Activated CD4-positive, alpha-beta T cell treated with anti-CD3 and anti-CD28 coated beads for 36 hours (primary cell): ENCODE measurements at regions not wholly inside any gene's neighbourhood (a gene's known extent, or its start where the extent isn't known, plus 50 kb on each side); places are given as distances from the start of the nearest gene placed in this dataset.

Experiments used
- ATAC-seq: fragments of 200-7000 bp; cut with Tn5 transposase; one replicate; pipeline ENCODE4 v1.10.0; 2021; ENCODE audit warnings: mild to moderate bottlenecking, moderate library complexity
- CTCF ChIA-PET: fragments of 350-600 bp; sonication (Branson Sonifier 250); formaldehyde crosslinking; loops from one replicate; lab custom pipeline; 2021; ENCODE audit warnings: antibody characterized with exemption; lab: Charles Lee
- POLR2A ChIA-PET: fragments of 350-600 bp; sonication (Branson Sonifier 250); formaldehyde crosslinking; loops from one replicate; lab custom pipeline; 2021; ENCODE audit warnings: antibody characterized with exemption, inconsistent platforms; lab: Charles Lee
- DNase-seq: peaks from one replicate; pipeline ENCODE4 v3.0.0-alpha.2; 2020
- H3K27ac Mint-ChIP-seq: one replicate; pipeline ENCODE4 v1.8.0; 2021; ENCODE audit warnings: mixed read lengths
- H3K27me3 Mint-ChIP-seq: one replicate; pipeline ENCODE4 v1.8.0; 2021; ENCODE audit warnings: mixed read lengths
- H3K36me3 Mint-ChIP-seq: one replicate; pipeline ENCODE4 v1.8.0; 2021; ENCODE audit warnings: low read depth, mixed read lengths
- H3K4me1 Mint-ChIP-seq: one replicate; pipeline ENCODE4 v1.8.0; 2021; ENCODE audit warnings: mixed read lengths
- H3K4me3 Mint-ChIP-seq: one replicate; pipeline ENCODE4 v1.8.0; 2021; ENCODE audit warnings: mild to moderate bottlenecking, moderate library complexity, mixed read lengths
- H3K9me3 Mint-ChIP-seq: one replicate; pipeline ENCODE4 v1.8.0; 2021; ENCODE audit warnings: low read depth, mixed read lengths
- intact Hi-C, 2 experiments: fragments of 100-400 bp; cut with DNase I in 1 of 2; cut with micrococcal nuclease in 1 of 2; formaldehyde crosslinking; loops; one replicate each; pipeline versions ENCODE4 v1.14.2 to v1.15.1; 2022 to 2024; cut with DNase I, micrococcal nuclease

- intact Hi-C loops: no loop called here
- Mint-ChIP-seq H3K4me1 (no peaks in the 10 kb centered on the region), H3K4me3 (no peak overlapping the region), H3K27me3 (no peaks in the 10 kb centered on the region), H3K36me3 (no peaks in the 10 kb centered on the region), H3K9me3 (no peaks in the 10 kb centered on the region), H3K27ac (no peak overlapping the region)
- ATAC-seq: no peak
- ChIA-PET CTCF (interaction anchor here (0.7 to 1.1 kb wide), 2 partner anchors 48 to 339 kb away, joined by 3 to 8 read pairs; no protein-coding TSS in a partner anchor), POLR2A (no interaction called here)
- DNase-seq: no peak
Observed at GRCh38 chr18:75139226-75139911, 69.6 kb downstream of the PTGR3 start.

GRCh38 chr18:75137346-75137877 is 71.5 kb downstream of the PTGR3 start:
- H3K4me1 Mint-ChIP-seq: no peaks in the 10 kb centered on the region
- no peaks in the 10 kb centered on the region for H3K36me3 Mint-ChIP-seq
- POLR2A ChIA-PET: no interaction called here
- DNase-seq (no peak), ATAC-seq (no peak)
- no peak overlapping the region for H3K4me3 Mint-ChIP-seq
- H3K9me3 Mint-ChIP-seq: no peaks in the 10 kb centered on the region
- no peaks in the 10 kb centered on the region for H3K27me3 Mint-ChIP-seq
- intact Hi-C loops: no loop called here
- no peak overlapping the region for H3K27ac Mint-ChIP-seq
- CTCF ChIA-PET: interaction anchor here (0.6 kb wide), 1 partner anchor 1860 kb away, joined by 3 read pairs; no protein-coding TSS in a partner anchor

GRCh38 chr18:75135158-75135725 is 73.7 kb downstream of the PTGR3 start:
- H3K27me3 Mint-ChIP-seq: no peaks in the 10 kb centered on the region
- CTCF ChIA-PET: no interaction called here
- no peak overlapping the region for H3K4me3 Mint-ChIP-seq
- POLR2A ChIA-PET: no interaction called here
- no peaks in the 10 kb centered on the region for H3K9me3 Mint-ChIP-seq
- no peak for DNase-seq
- intact Hi-C loops: no loop called here
- H3K36me3 Mint-ChIP-seq: no peaks in the 10 kb centered on the region
- no peak overlapping the region for H3K27ac Mint-ChIP-seq
- no peaks in the 10 kb centered on the region for H3K4me1 Mint-ChIP-seq
- ATAC-seq: no peak

DNA sequence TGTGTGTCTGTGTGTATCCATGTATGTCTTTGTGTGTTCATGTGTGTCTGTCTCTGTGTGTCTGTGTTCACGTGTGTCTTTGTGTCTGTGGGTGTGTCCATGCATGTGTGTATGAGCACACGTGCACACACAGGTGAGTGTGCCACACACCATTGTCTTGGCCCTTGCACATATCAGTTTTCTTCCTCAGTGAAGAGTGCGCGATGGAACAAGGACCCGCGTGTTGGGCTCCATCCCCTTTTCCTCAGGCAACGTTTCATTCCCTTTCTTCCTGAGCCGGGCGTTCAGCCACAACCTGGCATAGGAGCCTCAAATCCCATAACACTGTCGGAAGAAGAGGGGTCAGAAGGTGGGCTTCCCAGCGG is 74.3 kb downstream of the PTGR3 start:
- Mint-ChIP-seq H3K4me1 (no peaks in the 10 kb centered on the region), H3K4me3 (no peak overlapping the region), H3K9me3 (no peaks in the 10 kb centered on the region), H3K27ac (no peak overlapping the region), H3K36me3 (no peaks in the 10 kb centered on the region), H3K27me3 (no peaks in the 10 kb centered on the region)
- CTCF ChIA-PET: no interaction called here
- ATAC-seq (no peak), DNase-seq (no peak)
- POLR2A ChIA-PET: no interaction called here
- intact Hi-C loops: no loop called here

- no peak for ATAC-seq
- ChIA-PET POLR2A (no interaction called here), CTCF (no interaction called here)
- no peak for DNase-seq
- H3K4me3 Mint-ChIP-seq: no peak overlapping the region
- no peak overlapping the region for H3K27ac Mint-ChIP-seq
- H3K27me3 Mint-ChIP-seq: no peaks in the 10 kb centered on the region
- H3K4me1 Mint-ChIP-seq: no peaks in the 10 kb centered on the region
- intact Hi-C loops: no loop called here
- no peaks in the 10 kb centered on the region for H3K36me3 Mint-ChIP-seq
- no peaks in the 10 kb centered on the region for H3K9me3 Mint-ChIP-seq
Observed at GRCh38 chr18:75133721-75134610, 75.0 kb downstream of the PTGR3 start.

- POLR2A ChIA-PET: no interaction called here
- no peaks in the 10 kb centered on the region for H3K27me3 Mint-ChIP-seq
- no peaks in the 10 kb centered on the region for H3K36me3 Mint-ChIP-seq
- intact Hi-C loops: no loop called here
- no peaks in the 10 kb centered on the region for H3K4me1 Mint-ChIP-seq
- H3K27ac Mint-ChIP-seq: no peak overlapping the region
- CTCF ChIA-PET: no interaction called here
- no peaks in the 10 kb centered on the region for H3K9me3 Mint-ChIP-seq
- ATAC-seq (no peak), DNase-seq (no peak)
- H3K4me3 Mint-ChIP-seq: no peak overlapping the region
Observed at GRCh38 chr18:75132931-75133525, 75.9 kb downstream of the PTGR3 start.

- CTCF ChIA-PET: no interaction called here
Observed at GRCh38 chr18:75132098-75132870, 76.7 kb downstream of the PTGR3 start.

GRCh38 chr18:75131381-75132000 is 77.4 kb downstream of the PTGR3 start:
- ChIA-PET CTCF (interaction anchor here (0.6 to 1.5 kb wide), 3 partner anchors 65 to 348 kb away, joined by 3 read pairs; no protein-coding TSS in a partner anchor), POLR2A (no interaction called here)
- ATAC-seq (no peak), DNase-seq (no peak)
- Mint-ChIP-seq H3K36me3 (no peaks in the 10 kb centered on the region), H3K27ac (no peak overlapping the region), H3K27me3 (no peaks in the 10 kb centered on the region), H3K4me1 (no peaks in the 10 kb centered on the region), H3K4me3 (no peak overlapping the region), H3K9me3 (no peaks in the 10 kb centered on the region)
- intact Hi-C loops: no loop called here

More at GRCh38 chr18:75132098-75132870, 76.7 kb downstream of the PTGR3 start:
- Mint-ChIP-seq H3K9me3 (no peaks in the 10 kb centered on the region), H3K4me3 (no peak overlapping the region), H3K36me3 (no peaks in the 10 kb centered on the region), H3K27ac (no peak overlapping the region), H3K27me3 (no peaks in the 10 kb centered on the region), H3K4me1 (no peaks in the 10 kb centered on the region)
- DNase-seq (no peak), ATAC-seq (no peak)
- intact Hi-C loops: no loop called here
- POLR2A ChIA-PET: no interaction called here

DNA sequence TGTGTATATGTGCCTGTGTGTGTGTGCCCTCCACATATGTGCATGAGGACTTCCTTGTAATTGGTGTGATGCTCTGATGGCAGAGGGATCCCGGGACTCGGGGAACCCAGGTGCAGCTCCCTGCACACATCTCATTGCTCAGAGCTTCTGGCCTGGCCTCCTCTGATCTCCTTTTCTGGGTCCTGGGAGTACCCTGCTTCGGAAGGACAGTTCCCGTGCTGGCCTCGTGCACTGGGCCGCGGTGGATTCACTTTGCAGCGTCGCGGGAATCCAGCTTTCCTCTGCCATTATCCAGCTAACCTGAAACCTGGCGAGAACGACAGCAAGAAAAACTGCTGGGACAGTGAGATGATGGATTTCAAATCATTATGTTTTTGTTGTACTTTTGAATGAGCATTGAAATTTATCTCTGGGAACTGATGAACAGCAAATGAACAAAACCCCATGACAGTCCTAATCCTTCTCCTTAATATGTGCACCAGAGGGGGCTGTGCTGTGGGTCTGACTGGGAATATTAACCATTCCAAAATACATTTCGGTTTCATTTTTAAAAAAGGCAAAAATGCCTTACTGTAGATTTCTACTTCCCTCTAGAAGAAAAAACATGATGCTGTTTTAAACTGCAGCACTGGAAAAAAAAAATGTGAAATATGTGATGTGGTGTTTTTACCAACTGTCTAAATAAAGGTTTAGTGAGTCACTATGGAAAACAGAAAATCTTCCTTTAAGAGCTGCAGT is 78.2 kb downstream of the PTGR3 start:
- intact Hi-C loops: no loop called here
- H3K36me3 Mint-ChIP-seq: no peaks in the 10 kb centered on the region
- no peak for DNase-seq
- ChIA-PET CTCF (interaction anchor here (0.6 to 1.5 kb wide), 3 partner anchors 66 to 349 kb away, joined by 3 read pairs; no protein-coding TSS in a partner anchor), POLR2A (no interaction called here)
- no peak for ATAC-seq
- no peaks in the 10 kb centered on the region for H3K9me3 Mint-ChIP-seq
- peaks cover 3% of the 10 kb centered on the region for H3K27me3 Mint-ChIP-seq
- H3K27ac Mint-ChIP-seq: no peak overlapping the region
- H3K4me1 Mint-ChIP-seq: no peaks in the 10 kb centered on the region
- no peak overlapping the region for H3K4me3 Mint-ChIP-seq
